DND-41 (cell line): ENCODE measurements at regions not wholly inside any gene's neighbourhood (a gene's known extent, or its start where the extent isn't known, plus 50 kb on each side); places are given as distances from the start of the nearest gene placed in this dataset.

Experiments
- ATAC-seq: fragments of 200-7000 bp; cut with Tn5 transposase; 3 replicates; pipeline ENCODE4 v1.9.1; 2021; ENCODE audit warnings: low read depth; ENCODE audit not compliant: insufficient read depth
- DNase-seq: peaks from one replicate; pipeline ENCODE4 v3.0.0-alpha.2; 2020
- H2AFZ ChIP-seq: 2 replicates; pipeline ENCODE4 v1.6.0; 2012; ENCODE audit warnings: low read depth, low read length
- H3K27ac ChIP-seq: 2 replicates; pipeline ENCODE4 v1.5.1; 2012; ENCODE audit warnings: low read length, inconsistent platforms
- H3K27me3 ChIP-seq: fragments of 200-600 bp; sonication (generic); 2 replicates; pipeline ENCODE4 v1.6.0; 2012; ENCODE audit warnings: low read length, mild to moderate bottlenecking, inconsistent platforms; ENCODE audit not compliant: insufficient read depth, poor library complexity
- H3K36me3 ChIP-seq: 2 replicates; pipeline ENCODE4 v1.5.1; 2012; ENCODE audit warnings: low read length, inconsistent platforms; ENCODE audit not compliant: insufficient read depth
- H3K4me1 ChIP-seq: 2 replicates; pipeline ENCODE4 v1.5.1; 2012; ENCODE audit warnings: mild to moderate bottlenecking, low read length; ENCODE audit not compliant: insufficient read depth
- H3K4me2 ChIP-seq: 2 replicates; pipeline ENCODE4 v1.6.0; 2012; ENCODE audit warnings: mild to moderate bottlenecking, moderate library complexity, low read length, inconsistent platforms; ENCODE audit not compliant: insufficient read depth
- H3K4me3 ChIP-seq, 2 experiments: fragments of 200-600 bp in 1 of 2; shearing (Covaris generic) in 1 of 2; 2 replicates each; pipeline ENCODE4 v1.5.1; 2012 to 2016; ENCODE audit warnings: inconsistent platforms in 2 of 2, low read length in 2 of 2, mild to moderate bottlenecking in 2 of 2, low read depth in 1 of 2, moderate library complexity in 1 of 2
- H3K79me2 ChIP-seq: 2 replicates; pipeline ENCODE4 v1.6.0; 2012; ENCODE audit warnings: low read length, inconsistent platforms; ENCODE audit not compliant: insufficient read depth
- H3K9ac ChIP-seq: 2 replicates; pipeline ENCODE4 v1.6.0; 2012; ENCODE audit warnings: low read depth, mild to moderate bottlenecking, inconsistent platforms, low read length, moderate library complexity
- H3K9me3 ChIP-seq: 2 replicates; pipeline ENCODE4 v1.5.1; 2012; ENCODE audit warnings: low read length, moderate library complexity, mild to moderate bottlenecking, inconsistent platforms; ENCODE audit not compliant: insufficient read depth, severe bottlenecking
- H4K20me1 ChIP-seq: 2 replicates; pipeline ENCODE4 v1.6.0; 2012; ENCODE audit warnings: low read length; ENCODE audit not compliant: insufficient read depth
- CTCF ChIP-seq: IDR thresholded peaks from 2 replicates; pipeline ENCODE4 v1.5.1; 2012; ENCODE audit warnings: borderline replicate concordance, low read length, moderate library complexity, mild to moderate bottlenecking; ENCODE audit not compliant: poor library complexity, severe bottlenecking; ENCODE audit errors: extremely low read depth
- EZH2 ChIP-seq: IDR thresholded peaks from 3 replicates; pipeline ENCODE4 v1.6.1; 2012; ENCODE audit warnings: borderline replicate concordance, low read depth, mild to moderate bottlenecking, moderate library complexity, low read length, inconsistent platforms; ENCODE audit not compliant: severe bottlenecking

- no peak for DNase-seq
- TF ChIP-seq EZH2 (no peak), CTCF (no peak)
- Histone ChIP-seq H3K79me2 (no peaks in the 10 kb centered on the region), H3K27me3 (no peaks in the 10 kb centered on the region), H3K4me3 (no peak overlapping the region), H3K36me3 (no peaks in the 10 kb centered on the region), H3K9ac (no peak overlapping the region), H3K4me1 (no peaks in the 10 kb centered on the region), H2AFZ (no peak overlapping the region), H3K27ac (no peak overlapping the region), H3K4me2 (no peak overlapping the region), H4K20me1 (no peaks in the 10 kb centered on the region), H3K9me3 (no peaks in the 10 kb centered on the region)
- no peak for ATAC-seq
These were observed 189.4 kb downstream of the NXNL2 start for GRCh38 chr9:88724331-88724730.

- Histone ChIP-seq H3K9ac (no peak overlapping the region), H3K27ac (no peak overlapping the region), H2AFZ (no peak overlapping the region), H3K9me3 (no peaks in the 10 kb centered on the region), H3K4me2 (no peak overlapping the region), H3K4me3 (no peak overlapping the region), H3K36me3 (no peaks in the 10 kb centered on the region), H3K79me2 (no peaks in the 10 kb centered on the region), H3K4me1 (no peaks in the 10 kb centered on the region), H3K27me3 (no peaks in the 10 kb centered on the region), H4K20me1 (no peaks in the 10 kb centered on the region)
- DNase-seq (no peak), ATAC-seq (no peak)
- no peak for TF ChIP-seq EZH2
- TF ChIP-seq CTCF = no peak
These were observed 190.5 kb downstream of the NXNL2 start for GRCh38 chr9:88725300-88726019.

GRCh38 chr9:88726803-88727202 is 191.8 kb downstream of the NXNL2 start:
- Histone ChIP-seq H3K27ac (no peak overlapping the region), H3K4me3 (no peak overlapping the region), H3K27me3 (no peaks in the 10 kb centered on the region), H3K79me2 (no peaks in the 10 kb centered on the region), H3K4me2 (no peak overlapping the region), H2AFZ (no peak overlapping the region), H3K9ac (no peak overlapping the region), H3K9me3 (no peaks in the 10 kb centered on the region), H3K4me1 (no peaks in the 10 kb centered on the region), H3K36me3 (no peaks in the 10 kb centered on the region), H4K20me1 (no peaks in the 10 kb centered on the region)
- no peak for TF ChIP-seq EZH2
- TF ChIP-seq CTCF = no peak
- no peak for DNase-seq
- no peak for ATAC-seq
